GM18508 (cell line): ENCODE measurements at regions not wholly inside any gene's neighbourhood (a gene's known extent, or its start where the extent isn't known, plus 50 kb on each side); places are given as distances from the start of the nearest gene placed in this dataset.
"Not testable (repeated sequence)": the region's sequence is repeated elsewhere in the genome, so short reads cannot be mapped to it uniquely, and the experiment has no call there.

Experiments
- ATAC-seq: cut with Tn5 transposase; IDR thresholded peaks from one replicate; pipeline ENCODE4 v1.9.1; 2021; ENCODE audit warnings: moderate number of reproducible peaks; ENCODE audit not compliant: insufficient read depth, unreplicated experiment

GRCh38 chr10:30534465-30535144 lies 94.9 kb downstream of the LYZL2 start:
- no peak for ATAC-seq

- ATAC-seq, result no peak
These were observed 97.6 kb downstream of the LYZL2 start for GRCh38 chr10:30531751-30532530.

- peak; percentile 42 for ATAC-seq
These were observed 95.5 kb downstream of the MAP3K8 start for GRCh38 chr10:30529373-30529998.

GRCh38 chr10:30528429-30528786 lies 94.4 kb downstream of the MAP3K8 start:
- ATAC-seq, result no peak

GRCh38 chr10:30527623-30528428 lies 93.8 kb downstream of the MAP3K8 start:
- ATAC-seq, result no peak

- ATAC-seq, result not testable (repeated sequence)
These were observed 88.7 kb downstream of the MAP3K8 start for GRCh38 chr10:30522661-30523078.

- ATAC-seq, result no peak
These were observed 84.9 kb downstream of the MAP3K8 start for GRCh38 chr10:30518907-30519306.
